ENCODE measurements at regions not wholly inside any gene's neighbourhood (a gene's known extent, or its start where the extent isn't known, plus 50 kb on each side); places are given as distances from the start of the nearest gene placed in this dataset.

- DNase-seq (ENCODE audit: low spot score), result no peak
These were observed 58.0 kb upstream of the ITPRID1 start for GRCh38 chr7:31455844-31456243.

GRCh38 chr7:31456646-31457368, 57.1 kb upstream of the ITPRID1 start:
- DNase-seq (ENCODE audit: low spot score), result no peak

GRCh38 chr7:31457551-31457950, 56.3 kb upstream of the ITPRID1 start:
- no peak for DNase-seq (ENCODE audit: low spot score)

GRCh38 chr7:31458203-31458602, 55.7 kb upstream of the ITPRID1 start:
- DNase-seq (ENCODE audit: low spot score), result no peak

- DNase-seq (ENCODE audit: low spot score), result no peak
These were observed 51.3 kb upstream of the ITPRID1 start for GRCh38 chr7:31462636-31463035.
